MM.1S (cell line): ENCODE measurements at regions not wholly inside any gene's neighbourhood (a gene's known extent, or its start where the extent isn't known, plus 50 kb on each side); places are given as distances from the start of the nearest gene placed in this dataset.

Experiments
- DNase-seq: peaks from one replicate; pipeline ENCODE4 v3.0.0-alpha.2; 2015
- H2AFZ ChIP-seq: fragments of 300-600 bp; sonication (generic); 2 replicates; pipeline ENCODE4 v1.6.0; 2016; ENCODE audit warnings: antibody characterized with exemption, low read length
- H3F3A ChIP-seq: fragments of 300-600 bp; sonication (generic); 2 replicates; pipeline ENCODE4 v1.6.1; 2016; ENCODE audit warnings: mild to moderate bottlenecking, antibody characterized with exemption, low read length, moderate library complexity, mixed read lengths; ENCODE audit not compliant: insufficient read depth
- H3K27ac ChIP-seq: fragments of 300-600 bp; sonication (generic); 2 replicates; pipeline ENCODE4 v1.5.1; 2016; ENCODE audit warnings: mild to moderate bottlenecking, low read length
- H3K27me3 ChIP-seq: fragments of 300-600 bp; sonication (generic); replicated peaks from 2 replicates; pipeline ENCODE4 v1.6.0; 2016; ENCODE audit warnings: low read length; ENCODE audit not compliant: insufficient read depth
- H3K36me3 ChIP-seq: fragments of 300-600 bp; sonication (generic); replicated peaks from 2 replicates; pipeline ENCODE4 v1.6.1; 2016; ENCODE audit warnings: mild to moderate bottlenecking, low read length, mixed read lengths; ENCODE audit not compliant: insufficient read depth
- H3K4me1 ChIP-seq: fragments of 300-600 bp; sonication (generic); 2 replicates; pipeline ENCODE4 v1.6.1; 2016; ENCODE audit warnings: low read length, mixed read lengths
- H3K4me2 ChIP-seq: fragments of 300-600 bp; sonication (generic); 2 replicates; pipeline ENCODE4 v1.6.0; 2016; ENCODE audit warnings: low read depth, low read length
- H3K4me3 ChIP-seq: fragments of 300-600 bp; sonication (generic); 2 replicates; pipeline ENCODE4 v1.5.1; 2016; ENCODE audit warnings: low read length, mixed read lengths
- H3K79me2 ChIP-seq: fragments of 300-600 bp; sonication (generic); 2 replicates; pipeline ENCODE4 v1.6.1; 2016; ENCODE audit warnings: mixed run types, low read length, mixed read lengths
- H3K9ac ChIP-seq: fragments of 300-600 bp; sonication (generic); 2 replicates; pipeline ENCODE4 v1.6.1; 2016; ENCODE audit warnings: low read length, mixed read lengths
- H3K9me2 ChIP-seq: fragments of 300-600 bp; sonication (generic); replicated peaks from 2 replicates; pipeline ENCODE4 v1.6.1; 2016; ENCODE audit warnings: mild to moderate bottlenecking, low read length, mixed read lengths; ENCODE audit not compliant: insufficient read depth
- H3K9me3 ChIP-seq: fragments of 300-600 bp; sonication (generic); replicated peaks from 2 replicates; pipeline ENCODE4 v1.6.1; 2016; ENCODE audit warnings: mild to moderate bottlenecking, low read length, mixed read lengths; ENCODE audit not compliant: insufficient read depth
- H4K20me1 ChIP-seq: fragments of 300-600 bp; sonication (generic); 2 replicates; pipeline ENCODE4 v1.6.1; 2016; ENCODE audit warnings: mild to moderate bottlenecking, low read length, moderate library complexity, mixed read lengths; ENCODE audit not compliant: insufficient read depth
- CTCF ChIP-seq: fragments of 300-600 bp; sonication (generic); IDR thresholded peaks from 2 replicates; pipeline ENCODE4 v1.5.1; 2016; ENCODE audit warnings: antibody characterized with exemption, low read length, mixed read lengths
- EZH2 ChIP-seq: fragments of 300-600 bp; sonication (generic); optimal IDR thresholded peaks from 2 replicates; pipeline ENCODE3; 2017; ENCODE audit warnings: low read depth, mild to moderate bottlenecking, antibody characterized with exemption, low read length, mixed read lengths
- EZH2phosphoT487 ChIP-seq: fragments of 300-600 bp; sonication (generic); IDR thresholded peaks from 2 replicates; pipeline ENCODE4 v1.6.1; 2018; ENCODE audit warnings: antibody characterized with exemption, low read length

- no peak overlapping the region for H3K4me2 ChIP-seq
- no peaks in the 10 kb centered on the region for H3K9me3 ChIP-seq
- DNase-seq: no peak
- H3K36me3 ChIP-seq: no peaks in the 10 kb centered on the region
- no peaks in the 10 kb centered on the region for H3K27me3 ChIP-seq
- no peaks in the 10 kb centered on the region for H3K79me2 ChIP-seq
- peaks cover 7% of the 10 kb centered on the region; the same call in 1 of the 2 replicates for H3F3A ChIP-seq
- no peak overlapping the region for H3K4me3 ChIP-seq
- peaks cover 18% of the 10 kb centered on the region; the same call in 1 of the 2 replicates for H3K4me1 ChIP-seq
- no peaks in the 10 kb centered on the region for H4K20me1 ChIP-seq
- TF ChIP-seq EZH2phosphoT487 (no peak), CTCF (no peak), EZH2 (no peak)
- peak overlapping the region; percentile 29; the same call in 1 of the 2 replicates for H3K27ac ChIP-seq
- H3K9me2 ChIP-seq: no peaks in the 10 kb centered on the region
- no peak overlapping the region for H3K9ac ChIP-seq
- no peak overlapping the region for H2AFZ ChIP-seq
These were observed 305.1 kb downstream of the KCNRG start for GRCh38 chr13:50320271-50320862.

- Histone ChIP-seq H3K9me2 (no peaks in the 10 kb centered on the region), H3F3A (peaks cover 7% of the 10 kb centered on the region; the same call in 1 of the 2 replicates), H3K4me2 (no peak overlapping the region), H3K79me2 (no peaks in the 10 kb centered on the region), H3K36me3 (no peaks in the 10 kb centered on the region), H2AFZ (no peak overlapping the region), H3K27me3 (no peaks in the 10 kb centered on the region), H3K9ac (no peak overlapping the region), H3K27ac (no peak overlapping the region), H3K4me1 (peaks cover 18% of the 10 kb centered on the region; the same call in 1 of the 2 replicates), H3K4me3 (no peak overlapping the region), H4K20me1 (no peaks in the 10 kb centered on the region), H3K9me3 (no peaks in the 10 kb centered on the region)
- no peak for DNase-seq
- no peak for TF ChIP-seq EZH2
- TF ChIP-seq CTCF: no peak
- no peak for TF ChIP-seq EZH2phosphoT487
These were observed 306.8 kb downstream of the KCNRG start for GRCh38 chr13:50322006-50322405.

- peaks cover 7% of the 10 kb centered on the region; the same call in 1 of the 2 replicates for H3F3A ChIP-seq
- no peaks in the 10 kb centered on the region for H3K9me3 ChIP-seq
- no peak overlapping the region for H3K4me3 ChIP-seq
- peaks cover 18% of the 10 kb centered on the region; the same call in 1 of the 2 replicates for H3K4me1 ChIP-seq
- H3K27ac ChIP-seq: no peak overlapping the region
- no peaks in the 10 kb centered on the region for H3K79me2 ChIP-seq
- H3K36me3 ChIP-seq: no peaks in the 10 kb centered on the region
- no peak for DNase-seq
- no peak overlapping the region for H3K9ac ChIP-seq
- H2AFZ ChIP-seq: no peak overlapping the region
- TF ChIP-seq CTCF: no peak
- no peak for TF ChIP-seq EZH2
- TF ChIP-seq EZH2phosphoT487: no peak
- no peak overlapping the region for H3K4me2 ChIP-seq
- no peaks in the 10 kb centered on the region for H4K20me1 ChIP-seq
- no peaks in the 10 kb centered on the region for H3K9me2 ChIP-seq
- no peaks in the 10 kb centered on the region for H3K27me3 ChIP-seq
These were observed 308.3 kb downstream of the KCNRG start for GRCh38 chr13:50323440-50324065.
